Esophagus muscularis mucosa (tissue), 4 donors: ENCODE measurements at regions not wholly inside any gene's neighbourhood (a gene's known extent, or its start where the extent isn't known, plus 50 kb on each side); places are given as distances from the start of the nearest gene placed in this dataset.

Source experiments
- DNase-seq: peaks from one replicate; pipeline ENCODE4 v3.0.0-alpha.2; 2017; ENCODE audit errors: extremely low spot score
- H3K27ac ChIP-seq, 4 donors: fragments of 200-600 bp; sonication (generic); replicated peaks in 1 of 4; 1 replicate in 3 of 4; 2 replicates in 1 of 4; pipeline ENCODE4 v1.5.1; 2016 to 2019; ENCODE audit warnings: mild to moderate bottlenecking in 1 of 4
- H3K27me3 ChIP-seq, 4 donors: fragments of 200-600 bp; sonication (generic); one replicate each; pipeline versions ENCODE4 v1.5.1 to v1.6.0; 2016 to 2019
- H3K36me3 ChIP-seq, 4 donors: fragments of 200-600 bp; sonication (generic); one replicate each; pipeline ENCODE4 v1.5.1; 2016 to 2019
- H3K4me1 ChIP-seq, 4 donors: fragments of 200-600 bp; sonication (generic); one replicate each; pipeline ENCODE4 v1.5.1; 2016 to 2019
- H3K4me3 ChIP-seq, 4 donors: fragments of 200-600 bp; sonication (generic); 1 replicate in 2 of 4; 2 replicates in 2 of 4; pipeline ENCODE4 v1.5.1; 2016 to 2019; ENCODE audit warnings: mild to moderate bottlenecking in 4 of 4, moderate library complexity in 1 of 4
- H3K9me3 ChIP-seq, 4 donors: fragments of 200-600 bp; sonication (generic); 1 replicate in 3 of 4; 2 replicates in 1 of 4; pipeline ENCODE4 v1.5.1; 2016 to 2019
- EP300 ChIP-seq: sonication (generic); formaldehyde crosslinking; IDR thresholded peaks from one replicate; pipeline ENCODE4 v1.6.1; 2017; ENCODE audit warnings: antibody characterized with exemption
- POLR2A ChIP-seq: fragments of 450-650 bp; IDR thresholded peaks from one replicate; pipeline ENCODE4 v1.6.1; 2017; ENCODE audit warnings: antibody characterized with exemption, moderate library complexity, mild to moderate bottlenecking, low read depth
- POLR2AphosphoS5 ChIP-seq, 2 donors: sonication (generic); formaldehyde crosslinking; IDR thresholded peaks; one replicate each; pipeline ENCODE4 v1.6.1; 2017; ENCODE audit warnings: antibody characterized with exemption in 2 of 2
- WGBS: methylation state at CpG from one replicate; pipeline ENCODE4 v1.1.5; 2018; 5-methylcytosine and 5-hydroxymethylcytosine counted together
- intact Hi-C: fragments of 100-400 bp; cut with DNase I; formaldehyde crosslinking; loops from one replicate; pipeline ENCODE4 v1.15.1; 2023
- TF ChIP-seq, protein P1 (sequence below), 3 experiments: fragments of 200-600 bp in 2 of 3; fragments of 450-650 bp in 1 of 3; sonication (generic) in 2 of 3; IDR thresholded peaks; one replicate each; pipeline ENCODE4 v1.5.1; 2017 to 2019; ENCODE audit warnings: antibody characterized with exemption in 3 of 3, mild to moderate bottlenecking in 2 of 3, moderate library complexity in 1 of 3

- Histone ChIP-seq H3K4me1 (no peaks in the 10 kb centered on the region), H3K4me3 (no peak overlapping the region), H3K36me3 (no peaks in the 10 kb centered on the region), H3K27ac (no peak overlapping the region), H3K27me3 (no peaks in the 10 kb centered on the region), H3K9me3 (no peaks in the 10 kb centered on the region)
- intact Hi-C loops, result no loop called here
- TF ChIP-seq, protein P1, sequence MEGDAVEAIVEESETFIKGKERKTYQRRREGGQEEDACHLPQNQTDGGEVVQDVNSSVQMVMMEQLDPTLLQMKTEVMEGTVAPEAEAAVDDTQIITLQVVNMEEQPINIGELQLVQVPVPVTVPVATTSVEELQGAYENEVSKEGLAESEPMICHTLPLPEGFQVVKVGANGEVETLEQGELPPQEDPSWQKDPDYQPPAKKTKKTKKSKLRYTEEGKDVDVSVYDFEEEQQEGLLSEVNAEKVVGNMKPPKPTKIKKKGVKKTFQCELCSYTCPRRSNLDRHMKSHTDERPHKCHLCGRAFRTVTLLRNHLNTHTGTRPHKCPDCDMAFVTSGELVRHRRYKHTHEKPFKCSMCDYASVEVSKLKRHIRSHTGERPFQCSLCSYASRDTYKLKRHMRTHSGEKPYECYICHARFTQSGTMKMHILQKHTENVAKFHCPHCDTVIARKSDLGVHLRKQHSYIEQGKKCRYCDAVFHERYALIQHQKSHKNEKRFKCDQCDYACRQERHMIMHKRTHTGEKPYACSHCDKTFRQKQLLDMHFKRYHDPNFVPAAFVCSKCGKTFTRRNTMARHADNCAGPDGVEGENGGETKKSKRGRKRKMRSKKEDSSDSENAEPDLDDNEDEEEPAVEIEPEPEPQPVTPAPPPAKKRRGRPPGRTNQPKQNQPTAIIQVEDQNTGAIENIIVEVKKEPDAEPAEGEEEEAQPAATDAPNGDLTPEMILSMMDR (IDR thresholded peaks at IDR 0.05), result no peak
- TF ChIP-seq POLR2AphosphoS5 (IDR thresholded peaks at IDR 0.05) (no peak), POLR2A (no peak), EP300 (no peak)
- no peak for DNase-seq
- 81% methylated on average over 3 of the region's 3 CpGs for WGBS
Observed at GRCh38 chr5:53276825-53277224, 167.3 kb upstream of the MOCS2 start.

- Histone ChIP-seq H3K36me3 (no peaks in the 10 kb centered on the region), H3K4me3 (no peak overlapping the region), H3K9me3 (no peaks in the 10 kb centered on the region), H3K4me1 (no peaks in the 10 kb centered on the region), H3K27me3 (no peaks in the 10 kb centered on the region), H3K27ac (no peak overlapping the region)
- no peak for DNase-seq
- WGBS, result 63% methylated on average over 1 of the region's 1 CpG
- no peak for TF ChIP-seq EP300
- TF ChIP-seq, protein P1 (IDR thresholded peaks at IDR 0.05), result no peak
- TF ChIP-seq POLR2AphosphoS5 (IDR thresholded peaks at IDR 0.05), result no peak
- no peak for TF ChIP-seq POLR2A
- intact Hi-C loops, result no loop called here
Observed at GRCh38 chr5:53277491-53277890, 167.9 kb upstream of the MOCS2 start.

- H3K27ac ChIP-seq, result no peak overlapping the region
- no peak for DNase-seq
- no peak for TF ChIP-seq POLR2A
- no peak for TF ChIP-seq EP300
- no peak for TF ChIP-seq POLR2AphosphoS5 (IDR thresholded peaks at IDR 0.05)
- TF ChIP-seq, protein P1 (IDR thresholded peaks at IDR 0.05), result no peak
- no peak overlapping the region for H3K4me3 ChIP-seq
- intact Hi-C loops, result no loop called here
- no peaks in the 10 kb centered on the region for H3K27me3 ChIP-seq
- no peaks in the 10 kb centered on the region for H3K36me3 ChIP-seq
- H3K4me1 ChIP-seq, result no peaks in the 10 kb centered on the region
- peaks cover 0 to 22% (median 11%) of the 10 kb centered on the region in 4 donors for H3K9me3 ChIP-seq
Observed at GRCh38 chr5:53287573-53287972, 178.0 kb upstream of the MOCS2 start.

GRCh38 chr5:53288511-53288910 lies 179.0 kb upstream of the MOCS2 start:
- no peak for DNase-seq
- no peaks in the 10 kb centered on the region for H3K4me1 ChIP-seq
- peaks cover 0 to 22% (median 11%) of the 10 kb centered on the region in 4 donors for H3K9me3 ChIP-seq
- TF ChIP-seq POLR2A, result no peak
- TF ChIP-seq, protein P1 (IDR thresholded peaks at IDR 0.05), result no peak
- no peak overlapping the region for H3K27ac ChIP-seq
- no peaks in the 10 kb centered on the region for H3K36me3 ChIP-seq
- intact Hi-C loops, result no loop called here
- H3K4me3 ChIP-seq, result no peak overlapping the region
- H3K27me3 ChIP-seq, result no peaks in the 10 kb centered on the region

GRCh38 chr5:53291047-53291446 lies 181.5 kb upstream of the MOCS2 start:
- peaks cover 0 to 22% (median 11%) of the 10 kb centered on the region in 4 donors for H3K9me3 ChIP-seq
- WGBS, result 77% methylated on average over 4 of the region's 4 CpGs
- DNase-seq, result no peak
- H3K27me3 ChIP-seq, result no peaks in the 10 kb centered on the region
- no peaks in the 10 kb centered on the region for H3K36me3 ChIP-seq
- TF ChIP-seq POLR2A (no peak), EP300 (no peak), POLR2AphosphoS5 (IDR thresholded peaks at IDR 0.05) (no peak)
- TF ChIP-seq, protein P1 (IDR thresholded peaks at IDR 0.05), result no peak
- intact Hi-C loops, result no loop called here
- H3K27ac ChIP-seq, result no peak overlapping the region
- no peak overlapping the region for H3K4me3 ChIP-seq
- no peaks in the 10 kb centered on the region for H3K4me1 ChIP-seq
